ENCODE measurements at regions not wholly inside any gene's neighbourhood (a gene's known extent, or its start where the extent isn't known, plus 50 kb on each side); places are given as distances from the start of the nearest gene placed in this dataset.
A peak's percentile ranks its signal among the peaks of the same experiment; 100 is the strongest.
"Not testable (repeated sequence)": the region's sequence is repeated elsewhere in the genome, so short reads cannot be mapped to it uniquely, and the experiment has no call there.

GRCh38 chr16:16593156-16593863 lies 214.4 kb downstream of the NPIPA7 start:
- TF ChIP-seq, protein P1, sequence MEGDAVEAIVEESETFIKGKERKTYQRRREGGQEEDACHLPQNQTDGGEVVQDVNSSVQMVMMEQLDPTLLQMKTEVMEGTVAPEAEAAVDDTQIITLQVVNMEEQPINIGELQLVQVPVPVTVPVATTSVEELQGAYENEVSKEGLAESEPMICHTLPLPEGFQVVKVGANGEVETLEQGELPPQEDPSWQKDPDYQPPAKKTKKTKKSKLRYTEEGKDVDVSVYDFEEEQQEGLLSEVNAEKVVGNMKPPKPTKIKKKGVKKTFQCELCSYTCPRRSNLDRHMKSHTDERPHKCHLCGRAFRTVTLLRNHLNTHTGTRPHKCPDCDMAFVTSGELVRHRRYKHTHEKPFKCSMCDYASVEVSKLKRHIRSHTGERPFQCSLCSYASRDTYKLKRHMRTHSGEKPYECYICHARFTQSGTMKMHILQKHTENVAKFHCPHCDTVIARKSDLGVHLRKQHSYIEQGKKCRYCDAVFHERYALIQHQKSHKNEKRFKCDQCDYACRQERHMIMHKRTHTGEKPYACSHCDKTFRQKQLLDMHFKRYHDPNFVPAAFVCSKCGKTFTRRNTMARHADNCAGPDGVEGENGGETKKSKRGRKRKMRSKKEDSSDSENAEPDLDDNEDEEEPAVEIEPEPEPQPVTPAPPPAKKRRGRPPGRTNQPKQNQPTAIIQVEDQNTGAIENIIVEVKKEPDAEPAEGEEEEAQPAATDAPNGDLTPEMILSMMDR (IDR thresholded peaks at IDR 0.05): peak in 5 of 6 experiments; percentile 12 to 61 (median 50)
- not testable (repeated sequence) for TF ChIP-seq POLR2A (IDR thresholded peaks at IDR 0.05)
